T-helper 9 cell (primary cell): ENCODE measurements at regions not wholly inside any gene's neighbourhood (a gene's known extent, or its start where the extent isn't known, plus 50 kb on each side); places are given as distances from the start of the nearest gene placed in this dataset.

Source experiments
- DNase-seq: peaks from one replicate; pipeline ENCODE4 v3.0.0-alpha.2; 2020

GRCh38 chr7:94239661-94240234, 154.9 kb upstream of the COL1A2 start:
- DNase-seq = no peak

DNA sequence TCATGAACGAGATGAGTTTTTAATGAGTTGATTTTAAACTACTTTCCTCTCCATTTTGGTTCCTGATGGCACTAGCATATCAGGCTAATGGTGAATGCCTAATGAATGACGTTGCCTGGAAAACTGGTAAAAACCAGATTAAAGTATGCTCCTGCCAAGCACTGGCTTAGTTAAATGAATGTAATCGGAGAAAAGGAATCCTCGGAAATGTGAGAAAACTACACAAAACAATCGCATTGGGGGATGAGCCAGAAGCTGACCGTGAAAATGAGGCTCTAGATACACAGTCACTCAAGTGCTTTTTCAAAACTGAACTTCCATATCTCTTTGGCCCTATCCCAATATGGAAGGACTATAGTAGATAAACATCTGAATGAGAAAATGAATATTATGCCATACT, 153.8 kb upstream of the COL1A2 start:
- no peak for DNase-seq

DNA sequence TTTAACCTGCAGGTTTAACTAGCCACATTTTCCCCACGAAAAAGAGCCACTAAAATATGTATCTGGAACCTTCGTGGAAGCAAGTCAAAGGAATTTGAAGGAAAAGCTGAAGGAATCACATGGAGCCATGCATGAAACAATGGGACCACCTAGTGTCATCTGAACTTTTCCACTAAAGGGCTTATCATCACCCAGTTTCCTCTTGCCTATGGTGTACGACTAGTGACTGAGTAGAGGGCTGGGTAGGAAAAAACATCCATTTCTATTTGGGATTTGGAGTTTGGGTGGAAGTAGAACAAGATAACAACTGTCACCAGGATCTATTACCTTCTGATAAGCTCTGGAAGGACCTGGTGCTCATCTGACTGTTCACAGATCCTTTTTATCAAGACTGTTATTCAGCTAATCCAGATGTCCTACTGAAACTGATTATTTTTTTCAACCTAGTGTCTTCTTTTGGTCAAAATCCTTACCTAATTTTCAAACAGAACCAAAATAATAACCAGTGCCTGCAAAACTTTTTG, 153.2 kb upstream of the COL1A2 start:
- no peak for DNase-seq

GRCh38 chr7:94243066-94243711, 151.5 kb upstream of the COL1A2 start:
- no peak for DNase-seq

DNA sequence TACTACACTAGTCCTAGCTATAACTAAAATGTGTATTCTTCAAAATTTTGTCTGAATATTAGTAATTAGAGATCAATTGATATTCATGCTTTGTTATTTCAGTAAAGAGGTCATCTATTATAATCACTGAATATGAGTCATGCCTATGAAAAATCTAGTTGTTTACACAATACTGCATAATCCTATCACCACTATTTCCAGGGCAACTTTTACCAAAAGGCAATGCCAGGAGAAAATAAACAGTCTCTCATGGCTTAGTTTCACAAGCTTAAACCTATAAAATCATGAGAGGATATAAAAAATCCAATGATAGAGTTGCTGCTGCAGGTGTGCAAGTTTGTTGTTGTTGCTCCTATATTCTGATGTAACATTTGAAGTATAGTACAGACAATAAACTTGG, 149.9 kb upstream of the COL1A2 start:
- DNase-seq = no peak

DNA sequence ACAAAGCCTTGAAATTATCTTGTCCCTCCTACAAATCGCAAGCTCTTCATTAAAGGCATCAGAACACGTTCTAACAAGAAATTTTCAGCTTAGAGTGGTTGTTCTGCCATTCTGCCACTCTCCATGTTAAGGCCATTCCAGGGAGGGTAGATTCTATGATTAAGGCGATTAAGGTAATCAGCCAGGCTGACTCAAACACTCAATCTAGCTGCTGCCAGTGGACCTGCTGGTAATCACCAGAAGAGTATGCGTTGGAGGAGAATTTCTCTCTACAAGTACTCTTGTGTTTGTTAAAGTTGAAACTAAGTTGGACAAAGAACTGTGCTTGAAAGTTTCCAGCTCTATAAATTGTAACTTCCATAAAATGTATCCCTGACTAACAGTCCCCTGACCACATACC, 149.2 kb upstream of the COL1A2 start:
- no peak for DNase-seq

- no peak for DNase-seq
Measured at GRCh38 chr7:94247970-94248369, 146.7 kb upstream of the COL1A2 start.

DNA sequence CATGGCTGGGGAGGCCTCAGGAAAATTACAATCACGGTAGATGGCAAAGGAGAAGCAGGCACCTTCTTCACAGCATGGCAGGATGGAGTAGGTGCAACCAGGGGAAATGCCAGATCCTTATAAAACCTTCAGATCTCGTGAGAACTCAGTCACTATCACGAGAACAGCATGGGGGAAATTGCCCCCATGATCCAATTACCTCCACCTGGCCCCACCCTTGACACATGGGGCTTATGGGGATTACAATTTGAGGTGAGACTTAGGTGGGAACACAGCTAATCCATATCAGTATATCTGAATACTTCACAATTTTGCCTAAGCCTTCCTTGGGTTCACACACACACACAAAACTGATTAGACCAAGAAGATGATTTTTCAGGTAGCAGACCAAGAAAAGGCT, 145.1 kb upstream of the COL1A2 start:
- no peak for DNase-seq

DNA sequence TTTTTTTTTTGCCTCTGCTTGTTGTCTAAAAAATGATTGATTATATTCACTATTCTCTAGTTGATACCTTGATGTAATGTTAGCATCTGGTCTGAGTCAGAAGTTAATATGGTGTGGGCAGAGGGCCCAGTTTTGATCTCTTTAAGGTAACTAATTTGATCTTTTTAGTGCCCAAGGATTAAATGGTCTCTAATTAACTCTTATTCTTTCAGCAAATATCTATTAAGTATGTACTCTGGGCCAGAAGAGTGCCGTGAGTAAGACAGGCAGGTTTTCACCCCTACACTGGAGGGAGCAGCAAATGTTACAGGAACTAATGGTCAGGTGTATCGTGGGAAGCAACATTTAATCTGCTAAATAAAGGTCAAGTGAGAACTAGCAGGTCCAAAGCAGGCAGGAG, 144.6 kb upstream of the COL1A2 start:
- DNase-seq = no peak

DNA sequence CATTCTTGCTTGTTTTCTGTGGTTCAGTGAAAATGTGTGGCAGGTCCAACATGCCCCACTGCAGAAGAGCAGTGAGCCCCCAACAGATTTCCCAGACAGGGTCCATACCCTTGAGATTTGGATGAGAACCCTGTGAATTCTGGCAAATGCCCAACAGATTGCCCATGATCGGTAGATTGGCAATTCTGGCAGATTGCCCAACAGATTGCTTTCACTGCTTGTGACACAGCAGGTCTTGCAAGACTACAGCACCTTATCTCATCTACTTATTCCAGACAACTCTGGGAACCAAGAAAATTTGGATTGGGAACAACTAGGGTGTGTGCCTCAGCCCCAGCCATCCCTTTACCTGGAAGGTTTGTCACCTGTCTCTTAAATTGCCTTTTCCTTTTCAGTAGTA, 143.7 kb upstream of the COL1A2 start:
- no peak for DNase-seq

- no peak for DNase-seq
Measured at GRCh38 chr7:94252124-94252523, 142.6 kb upstream of the COL1A2 start.

GRCh38 chr7:94252971-94253370, 141.7 kb upstream of the COL1A2 start:
- DNase-seq = no peak

DNA sequence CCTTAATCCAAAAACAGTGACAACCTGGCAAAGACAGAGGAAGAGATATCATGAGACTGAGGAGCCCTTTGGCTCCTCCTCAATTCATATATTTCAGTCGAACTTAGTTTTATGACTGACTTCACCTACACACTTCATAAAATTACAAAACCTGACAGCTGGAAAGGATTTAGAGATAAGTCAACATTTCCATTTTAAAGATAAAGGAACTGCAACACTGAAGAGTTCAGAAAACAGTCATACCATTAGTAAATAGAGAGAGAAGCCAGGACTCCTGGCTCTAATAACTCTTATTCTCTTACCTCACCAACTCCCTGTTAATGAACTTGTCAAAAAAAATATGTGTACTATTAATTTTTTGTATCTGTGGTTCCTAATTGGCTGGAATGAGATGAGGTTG, 141.0 kb upstream of the COL1A2 start:
- no peak for DNase-seq

DNA sequence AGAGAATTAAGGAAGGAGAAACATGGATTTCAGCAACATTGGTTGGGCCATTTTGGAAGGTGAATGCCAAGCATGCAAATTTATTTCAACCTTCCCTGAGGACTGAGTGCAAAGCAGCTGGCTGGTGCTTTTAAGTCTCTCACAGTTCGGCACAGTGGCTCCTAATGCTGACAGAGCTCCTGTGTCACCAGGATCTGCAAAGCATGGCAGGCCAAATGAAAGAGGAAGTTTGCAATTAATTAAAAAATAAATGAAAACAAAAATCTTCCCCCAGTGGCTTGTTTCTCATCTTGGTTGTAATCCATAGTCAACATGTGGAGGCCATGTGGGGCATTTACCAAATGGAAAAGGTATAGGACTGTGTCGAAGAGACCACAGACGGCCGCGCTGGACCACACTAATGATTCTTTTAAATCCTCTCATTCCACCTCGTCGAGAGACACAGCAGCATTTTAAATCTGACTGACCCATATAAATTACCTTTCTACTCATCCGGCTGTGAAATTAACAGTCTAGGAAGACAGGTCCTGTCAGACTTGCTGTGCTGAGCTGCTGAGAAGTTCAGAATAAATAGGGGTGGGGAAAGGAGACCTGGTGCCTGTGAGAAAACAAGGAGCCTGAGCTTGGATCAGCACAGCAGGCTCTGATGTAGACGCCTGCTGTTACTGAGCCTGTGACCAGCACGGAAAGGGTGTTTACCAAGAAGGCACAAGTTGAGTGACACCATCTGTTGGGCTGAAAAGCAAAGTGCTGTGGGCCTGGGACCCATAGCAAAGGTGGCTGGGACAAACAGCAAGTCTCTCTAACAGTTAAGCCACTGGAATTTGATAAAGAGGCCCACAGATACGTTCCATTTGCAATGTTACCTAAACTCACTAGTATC, 136.0 kb upstream of the COL1A2 start:
- DNase-seq = no peak

GRCh38 chr7:94261067-94261466, 133.6 kb upstream of the COL1A2 start:
- DNase-seq = no peak

DNA sequence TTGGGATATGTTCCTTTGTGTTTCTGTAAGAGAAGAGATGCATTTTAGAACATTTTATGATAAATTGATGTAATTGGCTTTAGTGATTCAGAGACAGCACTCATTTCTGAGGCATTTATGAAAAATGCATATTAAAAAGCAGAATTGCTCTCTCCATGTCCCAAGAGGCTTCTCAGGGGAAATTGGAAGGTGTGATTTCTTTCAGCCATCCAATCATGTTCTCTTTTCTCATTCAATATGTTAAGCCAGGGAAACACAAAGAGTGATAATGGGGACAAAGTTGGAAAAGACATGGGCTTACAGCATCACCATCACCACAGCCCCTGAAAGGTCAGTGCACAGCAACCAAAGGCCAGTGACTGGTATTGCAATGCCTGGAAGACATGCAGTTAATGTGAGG, 129.9 kb upstream of the COL1A2 start:
- DNase-seq = no peak

- DNase-seq = no peak
Measured at GRCh38 chr7:94265456-94265855, 129.2 kb upstream of the COL1A2 start.

DNA sequence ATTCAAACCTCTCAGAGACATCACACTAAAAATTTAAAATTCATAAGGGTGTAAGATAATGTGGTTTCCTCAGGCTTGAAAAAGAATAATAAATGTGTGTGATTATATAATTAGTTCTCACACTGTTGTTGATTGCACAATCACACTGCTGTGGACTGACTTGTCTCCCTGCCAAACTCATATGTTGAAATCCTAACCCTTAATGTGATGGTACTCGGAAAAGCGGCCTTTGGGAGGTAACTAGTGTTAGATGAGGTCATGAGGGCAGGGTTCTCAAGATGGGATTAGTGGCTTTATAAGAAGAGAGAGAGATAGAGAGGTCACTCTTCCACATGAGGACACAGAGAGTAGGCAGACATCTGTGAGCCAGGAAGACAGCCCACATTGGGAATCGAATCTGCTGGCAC, 128.5 kb upstream of the COL1A2 start:
- DNase-seq = no peak

DNA sequence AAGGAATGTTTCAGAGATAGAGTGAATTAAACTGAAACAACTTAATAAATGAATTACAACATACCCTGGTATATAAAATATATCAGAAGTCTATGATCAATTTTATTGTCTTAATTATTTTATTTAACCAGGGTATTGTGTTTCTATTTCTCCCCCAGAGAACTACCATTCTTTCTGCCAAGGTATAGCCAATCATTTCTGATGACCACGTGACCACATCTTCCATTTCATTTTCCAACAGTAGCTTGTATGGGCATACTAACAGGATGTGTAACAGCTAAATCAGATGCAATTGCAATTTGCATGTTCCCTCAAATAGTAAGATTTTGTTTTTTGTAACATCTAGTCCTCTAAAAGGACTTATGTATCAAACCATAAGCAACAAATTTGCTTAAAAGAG, 123.9 kb upstream of the COL1A2 start:
- DNase-seq = no peak

DNA sequence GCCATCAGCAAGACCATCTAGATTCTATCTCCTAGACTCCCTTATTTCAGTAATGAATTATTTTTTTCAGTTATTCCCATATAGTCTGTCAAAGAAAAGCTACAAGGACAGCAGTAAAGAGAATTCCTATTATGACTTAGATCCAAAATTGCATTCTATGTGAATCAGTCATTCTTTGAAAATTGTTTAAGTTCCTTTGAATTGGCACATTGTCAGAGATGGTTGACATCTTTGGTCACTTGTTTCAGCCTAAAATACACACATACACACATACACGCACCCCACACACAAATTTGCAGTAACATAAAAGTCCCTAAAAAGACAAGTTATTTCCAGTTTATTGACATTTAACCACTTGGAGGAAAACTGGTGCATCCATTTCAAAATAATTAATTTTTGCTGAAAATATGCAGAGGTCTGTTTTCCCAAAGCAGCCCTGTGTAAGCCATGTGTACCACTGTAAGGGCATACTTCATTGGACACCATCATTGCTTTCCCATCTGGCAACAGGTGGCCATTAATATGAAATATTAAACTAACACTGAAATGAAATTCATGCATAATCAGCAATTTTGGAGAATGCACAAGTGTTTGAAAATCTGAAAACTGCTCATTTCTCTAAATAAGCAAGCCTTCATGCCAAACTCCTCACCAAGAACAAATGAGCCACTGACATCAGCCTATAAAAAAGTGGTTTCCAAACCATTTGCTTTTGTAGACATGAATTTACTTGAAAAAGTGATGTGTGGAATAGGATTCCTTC, 121.7 kb upstream of the COL1A2 start:
- no peak for DNase-seq

- DNase-seq = no peak
Measured at GRCh38 chr7:94274828-94275227, 119.9 kb upstream of the COL1A2 start.

DNA sequence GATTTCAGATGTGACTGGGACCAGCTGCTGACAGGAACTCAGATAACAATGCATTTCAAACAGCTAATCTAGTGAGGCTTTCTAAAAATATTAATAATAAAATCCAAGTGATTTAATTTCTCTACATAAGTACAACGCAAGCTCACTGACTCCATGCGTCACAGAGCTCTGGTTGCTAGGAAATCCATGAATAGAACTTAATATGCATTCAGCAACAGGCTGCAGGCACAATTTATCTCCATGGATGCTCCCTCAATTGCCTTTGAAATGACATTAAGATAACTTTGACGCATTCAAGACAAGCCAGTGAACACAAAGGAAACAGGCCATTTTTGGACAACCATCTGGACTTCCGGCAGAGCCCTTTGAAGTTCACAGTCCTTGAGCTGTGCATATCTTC, 118.7 kb upstream of the COL1A2 start:
- DNase-seq = no peak

DNA sequence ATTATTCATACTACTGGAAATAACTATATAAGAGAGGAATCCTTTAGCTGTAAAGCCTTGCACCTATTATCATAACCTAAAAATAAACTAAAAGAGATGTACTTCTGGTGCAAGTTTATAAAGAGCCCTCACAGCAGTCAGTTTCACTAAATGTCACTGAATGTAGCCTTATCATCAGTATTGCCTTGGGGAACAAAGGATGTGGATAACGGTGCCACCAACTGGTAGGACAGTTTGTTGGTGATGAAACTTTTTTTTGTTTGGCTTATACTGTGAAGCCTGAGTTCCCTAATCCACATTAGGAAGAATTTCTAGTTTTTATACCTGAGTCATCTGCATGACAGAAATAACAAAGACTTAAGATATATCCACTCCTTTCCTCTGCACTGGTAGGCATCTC, 117.9 kb upstream of the COL1A2 start:
- DNase-seq = no peak
